ENCODE measurements at regions not wholly inside any gene's neighbourhood (a gene's known extent, or its start where the extent isn't known, plus 50 kb on each side); places are given as distances from the start of the nearest gene placed in this dataset.

DNA sequence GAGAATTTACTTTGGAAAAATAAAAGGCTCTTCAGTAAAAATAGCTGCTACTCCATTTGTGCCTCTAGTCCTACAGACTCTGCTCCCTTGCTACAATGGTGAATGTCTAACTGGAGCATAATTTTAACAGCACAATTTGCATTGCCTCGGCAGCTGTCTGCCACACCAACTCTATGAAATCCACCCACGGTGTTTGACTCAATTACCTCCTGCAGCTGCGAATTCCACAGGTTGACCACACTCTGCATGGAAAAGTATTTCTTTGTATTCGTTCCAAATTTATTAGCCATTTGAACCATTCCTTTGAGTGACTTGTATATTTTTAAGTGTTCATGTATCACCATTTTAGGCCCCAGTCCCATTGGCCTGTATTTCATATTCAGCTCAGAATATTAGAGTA lies 182.1 kb upstream of the CCDC68 start:
- H3K9me3 Mint-ChIP-seq = no peaks in the 10 kb centered on the region
- H3K4me2 ChIP-seq = no peak overlapping the region

DNA sequence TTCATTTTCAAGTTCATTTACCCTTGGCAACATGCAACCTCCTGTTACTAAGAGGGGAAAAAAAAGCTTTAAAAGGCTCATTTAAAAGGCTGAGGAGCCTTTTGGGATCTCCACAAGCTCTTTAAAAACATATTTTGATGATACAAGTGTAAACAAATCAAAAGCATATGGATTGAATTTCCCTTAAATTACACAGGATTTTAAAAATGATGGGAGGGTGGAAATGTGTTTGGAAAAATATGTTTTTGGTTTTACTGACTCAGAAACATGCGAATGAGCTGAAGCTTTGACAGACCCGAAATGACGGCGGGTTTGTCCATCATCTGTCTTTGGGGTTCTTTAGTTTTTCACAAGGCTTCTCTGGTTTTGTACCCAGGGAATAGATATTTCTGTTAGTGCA lies 180.6 kb upstream of the CCDC68 start:
- Mint-ChIP-seq H3K9me3 (no peaks in the 10 kb centered on the region), H3K27ac (no peak overlapping the region), H3K4me1 (peaks cover 12% of the 10 kb centered on the region), H3K4me3 (no peak overlapping the region), H3K36me3 (no peaks in the 10 kb centered on the region), H3K27me3 (ENCODE audit: insufficient read depth, low read depth) (no peaks in the 10 kb centered on the region)
- DNase-seq (ENCODE audit: low spot score) = no peak
- Histone ChIP-seq H3K27me3 (no peaks in the 10 kb centered on the region), H2AFZ (replicated peaks) (no peak overlapping the region), H3F3A (ENCODE audit: low read depth) (no peaks in the 10 kb centered on the region), H3K79me2 (ENCODE audit: low read depth) (no peaks in the 10 kb centered on the region), H3K27ac (no peak overlapping the region), H4K20me1 (ENCODE audit: low read depth) (no peaks in the 10 kb centered on the region), H3K36me3 (no peaks in the 10 kb centered on the region), H3K9ac (no peak overlapping the region), H3K4me3 (no peak overlapping the region), H3K4me1 (no peaks in the 10 kb centered on the region), H3K4me2 (no peak overlapping the region), H3K9me3 (ENCODE audit: low read depth) (no peaks in the 10 kb centered on the region)
- TF ChIP-seq EZH2phosphoT487 (IDR thresholded peaks at IDR 0.05) (no peak), EZH2 (IDR thresholded peaks at IDR 0.05) (no peak)
- TF ChIP-seq, protein P1, sequence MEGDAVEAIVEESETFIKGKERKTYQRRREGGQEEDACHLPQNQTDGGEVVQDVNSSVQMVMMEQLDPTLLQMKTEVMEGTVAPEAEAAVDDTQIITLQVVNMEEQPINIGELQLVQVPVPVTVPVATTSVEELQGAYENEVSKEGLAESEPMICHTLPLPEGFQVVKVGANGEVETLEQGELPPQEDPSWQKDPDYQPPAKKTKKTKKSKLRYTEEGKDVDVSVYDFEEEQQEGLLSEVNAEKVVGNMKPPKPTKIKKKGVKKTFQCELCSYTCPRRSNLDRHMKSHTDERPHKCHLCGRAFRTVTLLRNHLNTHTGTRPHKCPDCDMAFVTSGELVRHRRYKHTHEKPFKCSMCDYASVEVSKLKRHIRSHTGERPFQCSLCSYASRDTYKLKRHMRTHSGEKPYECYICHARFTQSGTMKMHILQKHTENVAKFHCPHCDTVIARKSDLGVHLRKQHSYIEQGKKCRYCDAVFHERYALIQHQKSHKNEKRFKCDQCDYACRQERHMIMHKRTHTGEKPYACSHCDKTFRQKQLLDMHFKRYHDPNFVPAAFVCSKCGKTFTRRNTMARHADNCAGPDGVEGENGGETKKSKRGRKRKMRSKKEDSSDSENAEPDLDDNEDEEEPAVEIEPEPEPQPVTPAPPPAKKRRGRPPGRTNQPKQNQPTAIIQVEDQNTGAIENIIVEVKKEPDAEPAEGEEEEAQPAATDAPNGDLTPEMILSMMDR (IDR thresholded peaks at IDR 0.05) = no peak

More for the DNA sequence above, 182.1 kb upstream of the CCDC68 start:
- DNase-seq (ENCODE audit: low spot score) = no peak
- H3K27me3 ChIP-seq = no peaks in the 10 kb centered on the region
- H3F3A ChIP-seq (ENCODE audit: low read depth) = no peaks in the 10 kb centered on the region
- no peak overlapping the region for H3K9ac ChIP-seq
- H3K79me2 ChIP-seq (ENCODE audit: low read depth) = no peaks in the 10 kb centered on the region
- H3K27ac Mint-ChIP-seq = peak overlapping the region; percentile 48
- no peaks in the 10 kb centered on the region for H3K9me3 ChIP-seq (ENCODE audit: low read depth)
- H3K4me1 Mint-ChIP-seq = peaks cover 10% of the 10 kb centered on the region
- no peaks in the 10 kb centered on the region for H3K36me3 ChIP-seq
- H3K4me1 ChIP-seq = no peaks in the 10 kb centered on the region
- peaks cover 6% of the 10 kb centered on the region for H3K27me3 Mint-ChIP-seq (ENCODE audit: insufficient read depth, low read depth)
- no peak overlapping the region for H3K4me3 Mint-ChIP-seq
- no peaks in the 10 kb centered on the region for H4K20me1 ChIP-seq (ENCODE audit: low read depth)
- no peak overlapping the region for H2AFZ ChIP-seq (replicated peaks)
- no peak overlapping the region for H3K4me3 ChIP-seq
- H3K36me3 Mint-ChIP-seq = no peaks in the 10 kb centered on the region
- no peak for TF ChIP-seq EZH2 (IDR thresholded peaks at IDR 0.05)
- TF ChIP-seq EZH2phosphoT487 (IDR thresholded peaks at IDR 0.05) = no peak
- TF ChIP-seq, protein P1 (IDR thresholded peaks at IDR 0.05) = no peak
- no peak overlapping the region for H3K27ac ChIP-seq

DNA sequence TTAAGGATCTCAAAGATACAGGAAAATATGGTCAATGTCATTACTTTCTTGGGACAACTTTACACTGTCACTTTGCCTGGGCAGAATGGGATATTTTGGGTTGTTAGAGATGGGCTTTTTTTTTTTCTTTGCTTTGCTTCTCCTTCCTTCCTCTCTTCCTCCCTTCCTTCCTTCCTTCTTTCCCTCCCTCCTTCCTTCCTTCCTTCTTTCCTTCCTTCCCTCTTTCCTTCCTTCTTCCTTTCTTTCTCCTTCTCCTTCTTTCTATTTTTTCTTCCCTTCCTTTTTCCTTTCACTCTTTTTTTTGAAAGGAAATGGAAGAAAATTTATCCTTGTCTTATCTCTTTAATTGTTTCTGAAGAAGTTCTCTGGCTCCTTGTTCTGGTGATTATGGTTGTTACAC lies 180.0 kb upstream of the CCDC68 start:
- no peak overlapping the region for H3K9ac ChIP-seq
- H3K79me2 ChIP-seq (ENCODE audit: low read depth) = no peaks in the 10 kb centered on the region
- H3K27me3 ChIP-seq = no peaks in the 10 kb centered on the region
- Mint-ChIP-seq H3K27ac (no peak overlapping the region), H3K4me3 (no peak overlapping the region), H3K36me3 (no peaks in the 10 kb centered on the region), H3K9me3 (no peaks in the 10 kb centered on the region), H3K27me3 (ENCODE audit: insufficient read depth, low read depth) (no peaks in the 10 kb centered on the region), H3K4me1 (peaks cover 12% of the 10 kb centered on the region)
- no peak overlapping the region for H2AFZ ChIP-seq (replicated peaks)
- H3F3A ChIP-seq (ENCODE audit: low read depth) = no peaks in the 10 kb centered on the region
- H3K27ac ChIP-seq = no peak overlapping the region
- no peaks in the 10 kb centered on the region for H3K36me3 ChIP-seq
- H3K9me3 ChIP-seq (ENCODE audit: low read depth) = no peaks in the 10 kb centered on the region
- H3K4me2 ChIP-seq = no peak overlapping the region
- H3K4me1 ChIP-seq = no peaks in the 10 kb centered on the region
- no peak overlapping the region for H3K4me3 ChIP-seq
- no peaks in the 10 kb centered on the region for H4K20me1 ChIP-seq (ENCODE audit: low read depth)
- no peak for DNase-seq (ENCODE audit: low spot score)
- TF ChIP-seq, protein P1 (IDR thresholded peaks at IDR 0.05) = no peak
- TF ChIP-seq EZH2phosphoT487 (IDR thresholded peaks at IDR 0.05) (no peak), EZH2 (IDR thresholded peaks at IDR 0.05) (no peak)

Measured in neural progenitor cell (in vitro differentiated cells).